Skin epidermis (tissue), 12 donors: ENCODE measurements at regions not wholly inside any gene's neighbourhood (a gene's known extent, or its start where the extent isn't known, plus 50 kb on each side); places are given as distances from the start of the nearest gene placed in this dataset.

Experiments
- H3K27ac ChIP-seq, 21 experiments: fragments of 200-600 bp; sonication (generic) in 11 of 21; one replicate each; pipeline ENCODE4 v1.5.0; 2020; ENCODE audit warnings: mild to moderate bottlenecking in 3 of 21, inconsistent platforms in 2 of 21, moderate library complexity in 2 of 21
- H3K4me3 ChIP-seq, 7 experiments: fragments of 200-600 bp; sonication (generic) in 2 of 7; one replicate each; pipeline ENCODE4 v1.5.0; 2020; ENCODE audit warnings: inconsistent platforms in 2 of 7, mild to moderate bottlenecking in 2 of 7, moderate library complexity in 1 of 7

GRCh38 chr13:40211586-40211968 is 454.9 kb downstream of the FOXO1 start:
- H3K4me3 ChIP-seq, result no peak overlapping the region
- H3K27ac ChIP-seq, result no peak overlapping the region

GRCh38 chr13:40213779-40214178 is 452.7 kb downstream of the FOXO1 start:
- Histone ChIP-seq H3K4me3 (no peak overlapping the region), H3K27ac (no peak overlapping the region)

DNA sequence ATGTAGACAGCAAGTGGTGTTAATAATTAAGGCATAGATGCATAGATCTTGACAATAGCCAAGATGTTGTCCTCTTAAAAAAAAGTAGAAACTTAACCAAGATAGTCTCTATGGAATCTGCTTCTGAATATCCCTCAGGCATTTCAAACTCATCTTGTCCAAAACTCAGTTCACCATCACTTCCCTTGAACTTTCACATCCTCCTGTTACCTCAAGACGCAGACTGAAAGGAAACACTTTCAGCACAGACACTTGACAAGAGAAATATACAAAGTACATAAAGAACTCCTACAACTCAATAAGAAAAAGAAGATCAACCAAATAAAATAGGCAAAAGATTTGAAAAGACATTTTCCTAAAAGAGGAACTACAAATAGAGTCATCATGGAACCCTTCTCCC is 451.1 kb downstream of the FOXO1 start:
- Histone ChIP-seq H3K4me3 (no peak overlapping the region), H3K27ac (no peak overlapping the region)

DNA sequence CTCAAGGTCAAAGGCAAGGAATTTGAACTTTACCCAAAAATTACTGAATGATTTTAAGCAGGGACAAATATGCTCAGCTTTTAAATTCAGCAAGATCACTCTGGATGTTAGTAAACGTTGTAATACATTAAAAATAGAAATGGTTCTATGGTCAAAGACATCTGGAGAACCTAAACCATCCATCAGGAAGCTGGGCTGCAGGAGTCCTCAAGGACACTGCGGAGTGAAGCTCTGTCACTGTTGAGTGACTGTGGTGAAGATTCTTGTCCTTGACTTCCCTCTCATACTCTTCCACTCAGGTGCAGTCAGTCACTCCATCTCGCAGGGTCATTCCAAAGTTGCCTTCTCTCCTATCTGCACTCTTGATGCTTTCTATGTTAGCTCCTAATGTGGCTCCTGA is 450.7 kb downstream of the FOXO1 start:
- Histone ChIP-seq H3K4me3 (no peak overlapping the region), H3K27ac (no peak overlapping the region)

DNA sequence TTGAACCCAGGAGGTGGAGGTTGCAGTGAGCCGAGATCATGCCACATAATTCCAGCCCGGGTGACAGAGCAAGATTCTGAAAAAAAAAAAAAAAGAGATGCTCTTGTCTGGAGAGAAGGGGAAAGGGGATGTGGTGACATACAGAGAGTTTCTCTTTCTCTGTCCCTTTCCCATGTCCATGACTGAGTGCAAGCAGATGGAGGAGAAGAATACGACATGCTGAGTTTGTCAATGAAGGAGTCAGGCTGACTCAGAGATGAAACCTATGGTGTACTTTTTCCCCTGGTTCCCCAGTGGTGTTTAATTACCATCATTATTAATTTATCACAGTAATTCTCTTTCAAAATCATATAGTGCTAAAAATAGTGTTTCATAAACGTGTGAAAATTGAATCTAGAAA is 448.8 kb downstream of the FOXO1 start:
- Histone ChIP-seq H3K27ac (no peak overlapping the region), H3K4me3 (no peak overlapping the region)

DNA sequence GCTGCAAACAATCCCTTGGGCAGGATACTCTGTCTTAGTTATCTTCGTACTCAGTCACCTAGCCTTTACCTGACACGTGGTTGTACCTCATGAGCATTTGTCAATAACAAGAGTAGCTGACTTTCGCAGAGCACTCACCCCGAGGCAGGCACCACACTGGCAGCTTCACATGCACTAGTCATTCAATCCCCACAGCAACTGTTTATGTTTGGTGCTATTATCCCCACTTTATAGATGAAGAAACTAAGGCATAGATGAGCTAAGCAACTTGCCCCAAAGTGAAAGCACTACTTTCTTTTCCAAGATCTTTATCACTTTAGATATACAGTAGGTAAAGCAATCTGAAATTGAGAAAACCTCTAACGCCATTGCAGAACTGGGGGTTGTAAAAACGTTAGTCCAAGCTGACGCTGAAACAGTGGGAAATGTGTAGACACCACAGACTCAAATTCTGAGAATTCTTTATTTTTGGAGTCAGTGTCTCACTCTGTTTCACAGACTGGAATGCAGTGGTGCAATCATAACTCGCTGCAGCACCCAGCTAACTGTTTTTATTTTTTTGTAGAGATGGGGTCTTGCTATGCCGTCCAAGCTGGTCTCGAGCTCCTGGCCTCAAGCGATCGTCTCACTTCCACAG is 446.0 kb downstream of the FOXO1 start:
- Histone ChIP-seq H3K27ac (peak overlapping the region in 13 of 21 experiments; percentile 19 to 88 (median 65)), H3K4me3 (no peak overlapping the region)

- no peak overlapping the region for H3K4me3 ChIP-seq
- peak overlapping the region in 17 of 21 experiments; percentile 11 to 88 (median 61) for H3K27ac ChIP-seq
These were observed 445.3 kb downstream of the FOXO1 start for GRCh38 chr13:40221131-40221459.

GRCh38 chr13:40221460-40222201 is 444.8 kb downstream of the FOXO1 start:
- H3K27ac ChIP-seq, result peak overlapping the region in 15 of 21 experiments; percentile 11 to 88 (median 65)
- no peak overlapping the region for H3K4me3 ChIP-seq

DNA sequence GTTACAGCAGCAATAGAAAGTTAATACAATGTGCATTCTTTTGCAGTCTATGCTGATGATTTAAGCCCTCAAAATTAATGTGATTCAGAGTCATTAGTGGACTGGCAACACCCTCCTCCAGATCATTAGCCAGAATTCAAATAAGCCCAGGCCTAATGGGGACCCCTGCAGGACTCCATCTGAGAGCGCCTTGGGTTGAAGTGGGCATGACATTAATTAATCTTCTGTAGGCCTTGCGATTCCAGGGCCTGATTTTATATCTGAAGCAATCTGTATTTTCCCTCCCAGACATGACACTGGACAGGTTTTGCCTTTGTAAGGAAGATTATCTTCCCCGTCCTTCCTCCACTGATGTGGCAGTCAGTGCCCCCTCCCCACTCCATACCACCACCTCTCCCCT is 442.9 kb downstream of the FOXO1 start:
- Histone ChIP-seq H3K4me3 (no peak overlapping the region), H3K27ac (peak overlapping the region in 1 of 21 experiments; percentile 80)

DNA sequence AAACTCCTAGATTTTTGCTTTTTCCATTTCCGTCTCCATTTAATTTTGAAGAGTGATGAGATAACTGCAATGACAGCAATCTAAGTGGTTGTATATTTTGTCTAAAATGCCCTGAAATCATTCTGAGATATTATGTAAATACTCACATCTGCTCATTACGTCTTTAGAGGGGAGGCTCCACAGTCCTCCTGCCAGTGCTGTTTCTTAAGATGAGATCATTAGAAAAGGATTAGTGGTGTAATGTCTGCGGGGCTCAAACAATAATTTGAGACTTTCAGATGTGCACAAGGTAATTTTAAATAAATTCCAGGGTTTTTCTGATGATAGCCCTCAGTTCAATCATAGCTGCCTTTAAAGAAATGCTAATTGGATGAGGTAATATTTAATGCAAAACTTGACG is 437.9 kb downstream of the FOXO1 start:
- Histone ChIP-seq H3K27ac (no peak overlapping the region), H3K4me3 (no peak overlapping the region)

GRCh38 chr13:40228990-40229389 is 437.5 kb downstream of the FOXO1 start:
- H3K27ac ChIP-seq, result no peak overlapping the region
- no peak overlapping the region for H3K4me3 ChIP-seq

DNA sequence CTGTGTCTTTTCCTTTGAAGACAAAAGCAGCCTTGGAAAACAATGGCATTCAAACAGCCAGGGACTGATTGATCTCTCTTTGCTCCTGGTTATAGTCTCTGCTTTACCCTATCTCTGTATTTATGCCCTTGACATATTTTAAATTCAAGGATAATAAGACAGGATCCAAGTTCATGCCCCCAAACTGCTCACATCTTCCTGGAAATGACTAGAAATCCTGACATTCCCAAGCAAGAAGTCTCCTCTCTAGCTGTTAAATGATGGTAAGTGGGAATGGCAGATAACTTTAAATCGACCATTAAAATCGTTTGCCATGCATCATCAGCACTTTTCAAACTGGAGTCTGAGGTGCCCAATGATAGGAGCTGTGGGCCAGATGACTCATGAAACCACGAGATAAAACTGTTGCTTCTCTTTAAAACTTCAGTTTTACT is 435.6 kb downstream of the FOXO1 start:
- Histone ChIP-seq H3K27ac (peak overlapping the region in 2 of 21 experiments; percentile 19 to 70), H3K4me3 (no peak overlapping the region)

GRCh38 chr13:40231311-40231710 is 435.1 kb downstream of the FOXO1 start:
- Histone ChIP-seq H3K27ac (peak overlapping the region in 3 of 21 experiments; percentile 19 to 70 (median 40)), H3K4me3 (no peak overlapping the region)

- peak overlapping the region in 2 of 21 experiments; percentile 40 to 70 for H3K27ac ChIP-seq
These were observed 434.7 kb downstream of the FOXO1 start for GRCh38 chr13:40231751-40232150.

GRCh38 chr13:40232311-40233040 is 434.0 kb downstream of the FOXO1 start:
- Histone ChIP-seq H3K27ac (no peak overlapping the region), H3K4me3 (no peak overlapping the region)

More at GRCh38 chr13:40231751-40232150, 434.7 kb downstream of the FOXO1 start:
- no peak overlapping the region for H3K4me3 ChIP-seq

DNA sequence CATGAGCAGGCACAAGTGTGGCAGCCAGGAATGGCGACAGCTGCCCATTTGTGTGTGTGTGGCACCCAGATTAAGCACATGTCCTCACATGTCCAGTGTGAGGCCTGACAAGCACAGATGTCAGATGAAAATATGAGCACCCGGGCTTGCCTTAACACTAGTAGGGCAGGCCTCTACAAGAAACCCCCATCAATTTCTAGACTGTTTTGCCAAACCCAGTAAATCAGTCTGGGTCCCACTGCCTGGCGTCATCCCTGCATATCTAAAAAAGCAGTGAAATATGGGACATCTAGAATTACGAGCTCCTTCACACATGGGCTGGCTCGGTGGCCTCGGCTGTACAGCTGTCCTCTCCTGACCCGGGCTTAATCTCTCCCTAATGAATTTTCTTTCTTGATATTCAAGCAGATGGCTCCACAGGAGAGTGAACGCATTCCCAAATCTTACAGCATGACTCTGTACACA is 432.7 kb downstream of the FOXO1 start:
- Histone ChIP-seq H3K27ac (peak overlapping the region in 7 of 21 experiments; percentile 15 to 47 (median 32)), H3K4me3 (no peak overlapping the region)

GRCh38 chr13:40235160-40235796 is 431.2 kb downstream of the FOXO1 start:
- Histone ChIP-seq H3K27ac (peak overlapping the region in 1 of 21 experiments; percentile 15), H3K4me3 (no peak overlapping the region)

DNA sequence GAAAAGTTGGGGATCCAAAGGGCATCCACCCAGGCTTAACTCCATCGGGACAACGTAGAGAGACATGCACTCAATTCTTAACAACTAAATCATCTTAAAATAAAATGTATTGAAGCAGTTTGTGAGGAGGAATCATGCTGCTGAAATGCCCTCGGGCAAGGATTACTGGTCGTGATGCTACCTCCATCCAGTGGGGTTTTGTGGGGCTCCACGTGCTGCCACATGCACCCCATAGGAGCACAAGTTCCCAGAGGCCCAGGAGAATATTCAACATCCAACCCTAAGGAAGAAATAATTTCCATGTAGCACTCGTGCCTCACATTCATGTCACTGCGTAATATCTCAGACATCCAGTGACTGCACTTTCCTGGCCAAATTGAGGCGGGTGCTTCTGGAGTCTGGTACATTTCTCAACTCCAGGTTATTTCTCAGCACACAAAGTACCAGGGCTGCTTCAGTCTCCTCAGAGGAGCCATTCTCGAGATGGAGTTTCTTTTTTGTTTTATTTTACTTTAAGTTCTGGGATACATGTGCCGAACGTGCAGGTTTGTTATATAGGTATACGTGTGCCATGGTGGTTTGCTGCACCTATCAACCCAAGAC is 429.8 kb downstream of the FOXO1 start:
- no peak overlapping the region for H3K4me3 ChIP-seq

DNA sequence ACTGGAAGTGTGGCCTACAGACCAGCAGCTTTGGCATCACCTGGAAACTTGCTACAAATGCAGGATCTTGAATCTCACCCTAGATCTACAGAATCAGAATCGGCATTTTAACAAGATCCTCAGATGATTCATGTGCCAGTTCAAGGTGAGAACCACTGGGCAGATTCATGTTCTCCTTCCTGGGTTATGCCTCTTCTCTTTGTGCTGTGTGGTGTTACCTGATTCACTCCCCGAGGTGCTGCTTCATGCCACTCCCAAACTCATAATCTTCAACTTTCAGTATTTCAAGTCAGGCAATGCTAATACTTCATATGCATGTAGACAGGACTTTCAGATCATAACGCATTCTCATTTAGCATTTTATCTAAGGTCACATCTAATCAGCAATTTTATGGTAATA is 427.7 kb downstream of the FOXO1 start:
- Histone ChIP-seq H3K27ac (no peak overlapping the region), H3K4me3 (no peak overlapping the region)

More for the DNA sequence above, 429.8 kb downstream of the FOXO1 start:
- peak overlapping the region in 10 of 21 experiments; percentile 7 to 86 (median 57) for H3K27ac ChIP-seq

GRCh38 chr13:40240293-40240692 is 426.1 kb downstream of the FOXO1 start:
- no peak overlapping the region for H3K27ac ChIP-seq
- H3K4me3 ChIP-seq, result no peak overlapping the region
